Tibial artery (tissue), 4 donors: ENCODE measurements at regions not wholly inside any gene's neighbourhood (a gene's known extent, or its start where the extent isn't known, plus 50 kb on each side); places are given as distances from the start of the nearest gene placed in this dataset.

Experiments used
- DNase-seq, 2 donors: peaks; one replicate each; pipeline ENCODE4 v3.0.0-alpha.2; 2019
- H3K27ac ChIP-seq, 2 donors: fragments of 200-600 bp; sonication (generic) in 1 of 2; 1 replicate in 1 of 2; 2 replicates in 1 of 2; pipeline ENCODE4 v1.5.1; 2018 to 2019; ENCODE audit warnings: mild to moderate bottlenecking in 1 of 2
- H3K27me3 ChIP-seq, 2 donors: fragments of 200-600 bp; sonication (generic) in 1 of 2; one replicate each; pipeline versions ENCODE4 v1.5.1 to v1.6.0; 2016 to 2019
- H3K36me3 ChIP-seq, 3 donors: fragments of 200-600 bp; sonication (generic) in 2 of 3; one replicate each; pipeline ENCODE4 v1.5.1; 2016 to 2019; ENCODE audit warnings: mild to moderate bottlenecking in 2 of 3
- H3K4me1 ChIP-seq, 4 donors: fragments of 200-600 bp; sonication (generic) in 2 of 4; 1 replicate in 3 of 4; 2 replicates in 1 of 4; pipeline ENCODE4 v1.5.1; 2016 to 2019
- H3K4me3 ChIP-seq, 2 donors: fragments of 200-600 bp; sonication (generic) in 1 of 2; 1 replicate in 1 of 2; 2 replicates in 1 of 2; pipeline ENCODE4 v1.5.1; 2018 to 2019; ENCODE audit warnings: mild to moderate bottlenecking in 2 of 2
- H3K9me3 ChIP-seq, 3 donors: fragments of 200-600 bp; sonication (generic) in 1 of 3; one replicate each; pipeline ENCODE4 v1.5.1; 2016 to 2019
- intact Hi-C: fragments of 100-400 bp; cut with DNase I; formaldehyde crosslinking; loops from one replicate; pipeline ENCODE4 v1.15.0; 2023; ENCODE audit warnings: low total_unique reads
- TF ChIP-seq, protein P1 (sequence below), 2 experiments: fragments of 200-600 bp in 1 of 2; fragments of 450-650 bp in 1 of 2; IDR thresholded peaks; one replicate each; pipeline ENCODE4 v1.5.1; 2017 to 2019; ENCODE audit warnings: antibody characterized with exemption in 2 of 2, mild to moderate bottlenecking in 1 of 2, moderate library complexity in 1 of 2

DNA sequence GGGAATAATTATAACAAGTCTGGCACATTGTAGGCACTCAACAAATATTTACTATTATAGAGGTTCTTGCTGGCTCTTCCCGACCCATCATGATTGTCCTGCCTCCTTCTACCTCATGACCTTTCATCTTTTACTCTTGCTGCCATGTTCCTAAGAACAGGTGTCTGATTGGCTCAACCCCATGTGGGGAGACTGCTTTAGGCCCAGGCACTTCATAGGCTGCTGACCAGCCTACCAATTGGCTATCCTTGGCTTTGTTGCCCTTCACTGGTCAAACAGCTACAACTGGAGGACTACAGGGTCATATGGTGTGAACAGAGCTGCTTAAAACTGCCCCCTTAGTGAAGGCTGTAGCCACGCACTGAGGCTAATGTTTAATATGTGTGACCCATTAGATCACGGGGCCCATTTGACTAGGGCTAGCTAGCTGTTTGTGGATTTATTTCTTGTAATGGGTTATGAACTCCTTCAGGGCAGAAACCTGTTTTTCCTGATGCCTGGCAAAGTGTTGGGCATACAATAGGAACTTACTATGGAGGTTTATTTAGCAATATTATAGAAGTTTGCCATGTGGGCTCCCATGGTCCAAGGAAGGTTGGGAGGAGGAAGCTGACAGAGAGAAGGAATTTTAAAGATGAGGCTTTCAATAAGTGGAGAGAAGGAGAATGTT, 239.9 kb upstream of the TBC1D5 start:
- H3K9me3 ChIP-seq = no peaks in the 10 kb centered on the region
- H3K4me3 ChIP-seq = no peak overlapping the region
- no peaks in the 10 kb centered on the region for H3K27me3 ChIP-seq
- no peak overlapping the region for H3K27ac ChIP-seq
- intact Hi-C loops = no loop called here
- TF ChIP-seq, protein P1, sequence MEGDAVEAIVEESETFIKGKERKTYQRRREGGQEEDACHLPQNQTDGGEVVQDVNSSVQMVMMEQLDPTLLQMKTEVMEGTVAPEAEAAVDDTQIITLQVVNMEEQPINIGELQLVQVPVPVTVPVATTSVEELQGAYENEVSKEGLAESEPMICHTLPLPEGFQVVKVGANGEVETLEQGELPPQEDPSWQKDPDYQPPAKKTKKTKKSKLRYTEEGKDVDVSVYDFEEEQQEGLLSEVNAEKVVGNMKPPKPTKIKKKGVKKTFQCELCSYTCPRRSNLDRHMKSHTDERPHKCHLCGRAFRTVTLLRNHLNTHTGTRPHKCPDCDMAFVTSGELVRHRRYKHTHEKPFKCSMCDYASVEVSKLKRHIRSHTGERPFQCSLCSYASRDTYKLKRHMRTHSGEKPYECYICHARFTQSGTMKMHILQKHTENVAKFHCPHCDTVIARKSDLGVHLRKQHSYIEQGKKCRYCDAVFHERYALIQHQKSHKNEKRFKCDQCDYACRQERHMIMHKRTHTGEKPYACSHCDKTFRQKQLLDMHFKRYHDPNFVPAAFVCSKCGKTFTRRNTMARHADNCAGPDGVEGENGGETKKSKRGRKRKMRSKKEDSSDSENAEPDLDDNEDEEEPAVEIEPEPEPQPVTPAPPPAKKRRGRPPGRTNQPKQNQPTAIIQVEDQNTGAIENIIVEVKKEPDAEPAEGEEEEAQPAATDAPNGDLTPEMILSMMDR (IDR thresholded peaks at IDR 0.05) = no peak
- no peaks in the 10 kb centered on the region for H3K36me3 ChIP-seq
- DNase-seq = no peak
- H3K4me1 ChIP-seq = no peaks in the 10 kb centered on the region

DNA sequence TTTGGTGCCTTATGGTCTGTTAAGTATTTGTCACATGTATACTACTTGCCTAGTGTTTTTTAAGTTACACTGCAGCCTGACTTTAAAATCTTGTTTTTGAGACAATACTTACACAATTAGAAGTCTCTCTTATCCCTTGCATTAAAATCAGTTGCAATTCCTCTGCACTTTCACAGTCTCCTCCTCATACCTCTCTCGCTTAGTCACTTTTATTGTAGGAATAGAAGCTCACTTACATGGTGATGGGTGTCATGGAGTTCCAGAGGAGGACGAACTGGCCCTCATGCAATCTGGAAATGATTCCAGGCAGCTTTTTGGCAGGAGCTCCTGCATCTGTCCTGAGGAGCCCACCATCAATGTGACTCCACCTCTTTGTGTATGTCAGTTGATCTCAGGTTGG, 238.4 kb upstream of the TBC1D5 start:
- H3K4me1 ChIP-seq = no peaks in the 10 kb centered on the region
- H3K9me3 ChIP-seq = no peaks in the 10 kb centered on the region
- no peak for DNase-seq
- intact Hi-C loops = no loop called here
- H3K27ac ChIP-seq = no peak overlapping the region
- H3K36me3 ChIP-seq = no peaks in the 10 kb centered on the region
- no peak overlapping the region for H3K4me3 ChIP-seq
- no peaks in the 10 kb centered on the region for H3K27me3 ChIP-seq
- TF ChIP-seq, protein P1 (IDR thresholded peaks at IDR 0.05) = no peak

DNA sequence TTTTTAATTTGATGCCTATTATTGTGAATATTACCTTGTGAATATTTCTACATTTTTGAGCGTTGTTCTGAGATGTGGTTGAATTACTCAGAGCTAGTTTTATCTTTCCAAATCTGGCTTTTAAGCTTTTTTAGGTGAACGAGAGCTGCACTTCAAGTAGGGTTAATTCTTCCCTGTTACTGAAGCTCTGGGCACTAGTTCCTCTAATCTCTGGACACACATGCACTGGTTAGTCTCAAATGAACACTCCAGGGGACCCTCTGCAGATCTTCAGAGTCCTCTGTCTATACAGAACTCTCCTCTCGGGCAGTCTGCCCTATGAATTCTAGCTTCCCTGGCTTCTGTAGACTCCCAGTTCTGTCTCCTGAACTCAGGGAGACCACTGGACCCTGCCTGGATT, 237.5 kb upstream of the TBC1D5 start:
- H3K27ac ChIP-seq = no peak overlapping the region
- DNase-seq = no peak

DNA sequence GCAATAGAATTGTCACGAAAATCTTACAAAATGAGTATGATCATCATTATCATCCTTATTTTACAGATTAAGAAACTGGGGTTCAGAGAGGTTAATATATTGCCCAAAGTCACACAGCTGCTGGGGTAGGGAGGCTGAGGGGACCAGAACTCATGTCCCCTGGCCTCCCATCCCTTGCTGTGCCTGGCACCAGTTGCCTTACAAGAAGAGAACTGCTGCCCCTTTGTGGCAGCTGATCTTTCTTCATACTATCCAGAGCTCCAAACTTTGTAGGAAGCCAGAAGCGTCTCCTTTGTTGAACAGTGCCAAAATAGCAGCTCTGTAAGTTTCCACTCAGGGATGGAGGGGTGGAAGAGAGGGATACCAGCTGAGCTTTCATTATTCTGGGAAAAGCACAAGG, 236.8 kb upstream of the TBC1D5 start:
- Histone ChIP-seq H3K36me3 (no peaks in the 10 kb centered on the region), H3K4me1 (no peaks in the 10 kb centered on the region), H3K9me3 (no peaks in the 10 kb centered on the region), H3K27ac (no peak overlapping the region), H3K27me3 (no peaks in the 10 kb centered on the region), H3K4me3 (no peak overlapping the region)
- intact Hi-C loops = no loop called here
- TF ChIP-seq, protein P1 (IDR thresholded peaks at IDR 0.05) = no peak
- DNase-seq = no peak

More for the DNA sequence above, 237.5 kb upstream of the TBC1D5 start:
- no peaks in the 10 kb centered on the region for H3K9me3 ChIP-seq
- H3K27me3 ChIP-seq = no peaks in the 10 kb centered on the region
- H3K4me3 ChIP-seq = no peak overlapping the region
- no peaks in the 10 kb centered on the region for H3K36me3 ChIP-seq
- TF ChIP-seq, protein P1 (IDR thresholded peaks at IDR 0.05) = no peak
- H3K4me1 ChIP-seq = no peaks in the 10 kb centered on the region
- intact Hi-C loops = no loop called here

DNA sequence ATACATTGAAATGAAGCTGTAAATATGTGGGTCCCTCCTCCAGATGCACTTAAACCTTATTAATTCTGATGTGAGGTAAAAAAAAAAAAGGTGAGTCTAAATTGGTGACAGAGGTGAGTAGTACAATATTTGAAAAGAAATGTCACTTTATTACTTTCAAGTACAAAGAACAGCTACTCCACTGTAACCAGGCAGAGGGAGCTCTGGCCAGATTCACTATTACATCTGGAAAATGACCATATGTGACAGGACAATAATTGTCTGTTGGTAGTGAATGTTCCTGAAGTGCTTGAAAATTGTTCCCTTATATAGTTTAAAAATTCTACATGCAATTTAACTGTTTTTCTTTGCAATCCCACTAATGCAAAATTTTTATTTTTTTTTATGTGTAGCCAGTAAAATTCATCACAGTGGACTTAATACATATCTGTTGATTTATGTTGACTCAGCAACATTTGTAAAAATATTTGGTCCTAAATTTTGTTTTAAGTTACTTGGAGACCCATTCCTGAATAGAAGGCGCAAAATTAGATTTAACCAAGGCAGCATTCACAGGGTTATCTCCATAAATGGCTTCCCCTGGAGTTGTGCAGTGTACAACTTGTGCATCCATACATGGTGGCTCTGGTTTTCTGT, 231.9 kb upstream of the TBC1D5 start:
- no peaks in the 10 kb centered on the region for H3K27me3 ChIP-seq
- no peak overlapping the region for H3K4me3 ChIP-seq
- no peaks in the 10 kb centered on the region for H3K9me3 ChIP-seq
- intact Hi-C loops = no loop called here
- H3K4me1 ChIP-seq = no peaks in the 10 kb centered on the region
- no peak for DNase-seq
- H3K36me3 ChIP-seq = no peaks in the 10 kb centered on the region
- TF ChIP-seq, protein P1 (IDR thresholded peaks at IDR 0.05) = no peak
- no peak overlapping the region for H3K27ac ChIP-seq
